ENCODE measurements at regions not wholly inside any gene's neighbourhood (a gene's known extent, or its start where the extent isn't known, plus 50 kb on each side); places are given as distances from the start of the nearest gene placed in this dataset.

DNA sequence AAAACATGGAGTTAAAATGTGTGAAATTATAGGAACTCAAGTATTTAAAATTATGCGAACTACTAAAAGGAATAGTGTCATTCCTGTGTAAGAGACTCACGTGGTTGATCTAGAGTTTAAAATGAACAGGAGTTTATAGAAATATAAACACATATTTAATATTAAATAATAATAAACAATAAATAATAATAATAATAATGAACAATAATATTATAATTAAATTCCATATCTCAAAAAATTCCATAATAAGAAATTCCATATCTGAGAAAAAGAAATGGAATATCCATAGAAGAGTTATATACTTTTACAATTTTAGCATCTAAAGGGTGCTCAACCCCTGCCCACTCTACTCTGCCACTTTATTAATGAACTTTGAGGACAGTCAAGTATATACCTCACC is 429.6 kb downstream of the TNS3 start:
- TF ChIP-seq, protein P1, sequence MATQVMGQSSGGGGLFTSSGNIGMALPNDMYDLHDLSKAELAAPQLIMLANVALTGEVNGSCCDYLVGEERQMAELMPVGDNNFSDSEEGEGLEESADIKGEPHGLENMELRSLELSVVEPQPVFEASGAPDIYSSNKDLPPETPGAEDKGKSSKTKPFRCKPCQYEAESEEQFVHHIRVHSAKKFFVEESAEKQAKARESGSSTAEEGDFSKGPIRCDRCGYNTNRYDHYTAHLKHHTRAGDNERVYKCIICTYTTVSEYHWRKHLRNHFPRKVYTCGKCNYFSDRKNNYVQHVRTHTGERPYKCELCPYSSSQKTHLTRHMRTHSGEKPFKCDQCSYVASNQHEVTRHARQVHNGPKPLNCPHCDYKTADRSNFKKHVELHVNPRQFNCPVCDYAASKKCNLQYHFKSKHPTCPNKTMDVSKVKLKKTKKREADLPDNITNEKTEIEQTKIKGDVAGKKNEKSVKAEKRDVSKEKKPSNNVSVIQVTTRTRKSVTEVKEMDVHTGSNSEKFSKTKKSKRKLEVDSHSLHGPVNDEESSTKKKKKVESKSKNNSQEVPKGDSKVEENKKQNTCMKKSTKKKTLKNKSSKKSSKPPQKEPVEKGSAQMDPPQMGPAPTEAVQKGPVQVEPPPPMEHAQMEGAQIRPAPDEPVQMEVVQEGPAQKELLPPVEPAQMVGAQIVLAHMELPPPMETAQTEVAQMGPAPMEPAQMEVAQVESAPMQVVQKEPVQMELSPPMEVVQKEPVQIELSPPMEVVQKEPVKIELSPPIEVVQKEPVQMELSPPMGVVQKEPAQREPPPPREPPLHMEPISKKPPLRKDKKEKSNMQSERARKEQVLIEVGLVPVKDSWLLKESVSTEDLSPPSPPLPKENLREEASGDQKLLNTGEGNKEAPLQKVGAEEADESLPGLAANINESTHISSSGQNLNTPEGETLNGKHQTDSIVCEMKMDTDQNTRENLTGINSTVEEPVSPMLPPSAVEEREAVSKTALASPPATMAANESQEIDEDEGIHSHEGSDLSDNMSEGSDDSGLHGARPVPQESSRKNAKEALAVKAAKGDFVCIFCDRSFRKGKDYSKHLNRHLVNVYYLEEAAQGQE (IDR thresholded peaks at IDR 0.05; ENCODE audit: insufficient read depth in 1 of 2, low read depth in 2 of 2, low read length in 2 of 2), result no peak
- TF ChIP-seq FOXP2 (optimal IDR thresholded peaks at IDR 0.05; ENCODE audit: borderline replicate concordance, extremely low read depth, extremely low read length, insufficient read depth) (no peak), POLR2AphosphoS5 (IDR thresholded peaks at IDR 0.05; ENCODE audit: low read depth, low read length) (no peak), TAF1 (IDR thresholded peaks at IDR 0.05; ENCODE audit: borderline replicate concordance, insufficient read depth, low read length) (no peak), SIN3A (IDR thresholded peaks at IDR 0.05; ENCODE audit: borderline replicate concordance, insufficient read depth, low read length) (no peak)

DNA sequence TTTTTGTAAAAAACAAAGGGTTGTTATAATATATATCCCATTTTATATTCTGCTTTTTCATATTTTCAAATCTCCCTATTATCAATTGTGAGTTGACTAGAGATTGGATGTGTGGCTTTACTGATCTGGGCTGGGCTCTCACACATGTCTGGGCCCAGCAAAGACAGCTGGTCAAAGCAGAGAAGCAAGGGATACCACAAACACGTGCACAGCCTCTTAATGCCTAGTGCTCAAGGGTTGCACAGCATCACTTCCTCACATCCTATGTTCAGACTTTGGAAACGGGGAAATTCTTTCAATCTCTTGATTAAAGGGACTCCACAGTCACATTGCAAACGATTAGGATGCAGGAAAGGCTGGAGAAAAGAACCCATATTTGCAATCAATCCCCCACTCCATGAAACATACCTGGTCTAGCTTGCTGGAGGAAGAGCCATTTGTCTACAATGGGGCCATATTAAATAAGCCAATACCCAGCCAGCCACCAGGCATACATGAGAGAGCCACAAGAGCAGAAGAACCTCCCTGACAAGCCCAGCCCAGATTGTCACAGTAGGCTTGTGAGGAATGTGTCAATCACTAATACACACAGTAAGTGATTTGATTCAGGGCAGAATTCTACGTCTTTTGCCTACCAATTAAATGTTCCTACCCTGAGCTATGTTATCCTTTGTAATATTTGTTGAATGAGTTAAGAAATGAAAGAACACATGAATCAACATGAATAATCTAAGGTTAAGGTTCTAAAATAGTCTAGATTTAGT is 431.2 kb downstream of the TNS3 start:
- TF ChIP-seq, protein P1 (IDR thresholded peaks at IDR 0.05; ENCODE audit: insufficient read depth in 1 of 2, low read depth in 2 of 2, low read length in 2 of 2), result no peak
- no peak for TF ChIP-seq FOXP2 (optimal IDR thresholded peaks at IDR 0.05; ENCODE audit: borderline replicate concordance, extremely low read depth, extremely low read length, insufficient read depth)
- TF ChIP-seq POLR2AphosphoS5 (IDR thresholded peaks at IDR 0.05; ENCODE audit: low read depth, low read length), result no peak
- TF ChIP-seq TAF1 (IDR thresholded peaks at IDR 0.05; ENCODE audit: borderline replicate concordance, insufficient read depth, low read length), result no peak
- no peak for TF ChIP-seq SIN3A (IDR thresholded peaks at IDR 0.05; ENCODE audit: borderline replicate concordance, insufficient read depth, low read length)

DNA sequence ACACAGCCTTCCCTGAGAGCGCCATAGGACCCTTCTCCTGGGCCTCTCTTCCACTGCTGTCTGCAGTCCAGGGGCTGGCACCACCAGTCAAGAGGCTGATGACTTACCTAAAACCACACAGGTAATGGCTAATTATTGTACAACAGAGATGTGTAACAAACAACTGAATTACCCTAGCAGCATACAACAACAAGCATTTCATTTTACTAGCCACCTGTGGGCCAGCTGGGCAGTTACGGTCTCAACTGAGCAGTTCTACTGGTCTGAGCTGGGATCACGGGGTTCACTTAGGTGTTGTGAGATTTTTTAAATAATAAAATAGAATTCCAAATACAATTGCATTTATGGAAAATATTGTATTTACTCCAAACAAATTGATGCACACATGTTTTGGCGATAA is 431.9 kb downstream of the TNS3 start:
- TF ChIP-seq, protein P1 (IDR thresholded peaks at IDR 0.05; ENCODE audit: insufficient read depth in 1 of 2, low read depth in 2 of 2, low read length in 2 of 2), result no peak
- TF ChIP-seq TAF1 (IDR thresholded peaks at IDR 0.05; ENCODE audit: borderline replicate concordance, insufficient read depth, low read length) (no peak), SIN3A (IDR thresholded peaks at IDR 0.05; ENCODE audit: borderline replicate concordance, insufficient read depth, low read length) (no peak), POLR2AphosphoS5 (IDR thresholded peaks at IDR 0.05; ENCODE audit: low read depth, low read length) (no peak), FOXP2 (optimal IDR thresholded peaks at IDR 0.05; ENCODE audit: borderline replicate concordance, extremely low read depth, extremely low read length, insufficient read depth) (no peak)

DNA sequence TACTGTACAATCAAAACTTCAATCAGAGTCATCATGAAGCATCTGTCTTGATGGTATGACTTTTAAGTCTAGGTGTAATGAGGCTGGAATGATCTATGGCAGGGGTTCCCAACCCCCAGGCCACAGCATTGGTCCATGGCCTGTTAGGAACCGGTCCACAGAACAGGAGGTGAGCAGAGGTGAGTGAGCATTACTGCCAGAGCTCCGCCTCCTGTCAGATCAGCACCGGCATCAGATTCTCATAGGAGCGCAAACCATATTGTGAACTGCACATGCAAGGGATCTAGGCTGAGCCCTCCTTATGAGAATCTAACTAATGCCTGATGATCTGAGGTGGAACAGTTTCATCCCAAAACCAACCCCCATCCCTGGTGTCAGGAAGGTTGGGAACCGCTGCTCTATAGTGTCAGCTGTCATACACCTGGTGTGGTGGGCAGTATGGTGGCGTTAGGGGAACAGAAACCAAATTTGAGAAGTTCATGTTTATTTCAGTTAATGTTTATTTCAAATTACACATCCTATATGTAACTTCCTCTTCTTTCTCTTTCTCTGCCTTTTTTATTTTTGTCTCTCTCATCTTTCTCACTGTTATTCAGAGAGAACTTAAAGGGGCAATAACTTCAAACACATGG is 432.6 kb downstream of the TNS3 start:
- TF ChIP-seq, protein P1 (IDR thresholded peaks at IDR 0.05; ENCODE audit: insufficient read depth in 1 of 2, low read depth in 2 of 2, low read length in 2 of 2), result no peak
- TF ChIP-seq POLR2AphosphoS5 (IDR thresholded peaks at IDR 0.05; ENCODE audit: low read depth, low read length), result no peak
- TF ChIP-seq FOXP2 (optimal IDR thresholded peaks at IDR 0.05; ENCODE audit: borderline replicate concordance, extremely low read depth, extremely low read length, insufficient read depth), result no peak
- no peak for TF ChIP-seq SIN3A (IDR thresholded peaks at IDR 0.05; ENCODE audit: borderline replicate concordance, insufficient read depth, low read length)
- TF ChIP-seq TAF1 (IDR thresholded peaks at IDR 0.05; ENCODE audit: borderline replicate concordance, insufficient read depth, low read length), result no peak
